DMS153 treated with DMSO at 0.1 percent for 48 hours (cell line): ENCODE measurements at regions not wholly inside any gene's neighbourhood (a gene's known extent, or its start where the extent isn't known, plus 50 kb on each side); places are given as distances from the start of the nearest gene placed in this dataset.
A peak's percentile ranks its signal among the peaks of the same experiment; 100 is the strongest.

Experiments
- DNase-seq: peaks from one replicate; lab custom pipeline; 2025; ENCODE audit not compliant: unreplicated experiment; lab: John Stamatoyannopoulos, UW

GRCh38 chr7:18081617-18082016 lies 54.0 kb upstream of the PRPS1L1 start:
- DNase-seq = no peak

- no peak for DNase-seq
Observed at GRCh38 chr7:18082169-18082568, 54.5 kb upstream of the PRPS1L1 start.

- DNase-seq = peak; percentile 65
Observed at GRCh38 chr7:18086165-18087025, 58.7 kb upstream of the PRPS1L1 start.

GRCh38 chr7:18087026-18087686 lies 59.5 kb upstream of the PRPS1L1 start:
- peak; percentile 42 for DNase-seq

- peak; percentile 24 for DNase-seq
Observed at GRCh38 chr7:18087687-18088078, 60.0 kb upstream of the PRPS1L1 start.

GRCh38 chr7:18096087-18096486 lies 68.4 kb upstream of the PRPS1L1 start:
- DNase-seq = no peak

GRCh38 chr7:18102576-18102975 lies 74.9 kb upstream of the PRPS1L1 start:
- no peak for DNase-seq

- no peak for DNase-seq
Observed at GRCh38 chr7:18103436-18104218, 76.0 kb upstream of the PRPS1L1 start.

- DNase-seq = no peak
Observed at GRCh38 chr7:18109762-18110161, 82.1 kb upstream of the PRPS1L1 start.

GRCh38 chr7:18116661-18117060 lies 89.0 kb upstream of the PRPS1L1 start:
- no peak for DNase-seq

GRCh38 chr7:18117482-18117881 lies 89.8 kb upstream of the PRPS1L1 start:
- DNase-seq = no peak

GRCh38 chr7:18119985-18120384 lies 92.3 kb upstream of the PRPS1L1 start:
- DNase-seq = no peak

GRCh38 chr7:18123508-18124239 lies 96.0 kb upstream of the PRPS1L1 start:
- DNase-seq = no peak

GRCh38 chr7:18125476-18125875 lies 97.8 kb upstream of the PRPS1L1 start:
- DNase-seq = peak; percentile 41

GRCh38 chr7:18126281-18126680 lies 98.6 kb upstream of the PRPS1L1 start:
- DNase-seq = peak; percentile 22

GRCh38 chr7:18128846-18129245 lies 101.2 kb upstream of the PRPS1L1 start:
- DNase-seq = no peak

- no peak for DNase-seq
Observed at GRCh38 chr7:18132811-18133210, 105.2 kb upstream of the PRPS1L1 start.

GRCh38 chr7:18133921-18134320 lies 106.3 kb upstream of the PRPS1L1 start:
- DNase-seq = no peak

GRCh38 chr7:18140943-18141342 lies 113.3 kb upstream of the PRPS1L1 start:
- DNase-seq = no peak

GRCh38 chr7:18144166-18144565 lies 116.5 kb upstream of the PRPS1L1 start:
- DNase-seq = no peak

- no peak for DNase-seq
Observed at GRCh38 chr7:18145160-18145559, 117.5 kb upstream of the PRPS1L1 start.
